DMS 273 treated with DMSO at 0.1 percent for 48 hours (cell line): ENCODE measurements at regions not wholly inside any gene's neighbourhood (a gene's known extent, or its start where the extent isn't known, plus 50 kb on each side); places are given as distances from the start of the nearest gene placed in this dataset.
"Not testable (repeated sequence)": the region's sequence is repeated elsewhere in the genome, so short reads cannot be mapped to it uniquely, and the experiment has no call there.

Source experiments
- DNase-seq: peaks from one replicate; lab custom pipeline; 2025; lab: John Stamatoyannopoulos, UW

- no peak for DNase-seq
Observed at GRCh38 chr20:56689318-56689717, 60.2 kb downstream of the TFAP2C start.

- no peak for DNase-seq
Observed at GRCh38 chr20:56689852-56690485, 60.9 kb downstream of the TFAP2C start.

- no peak for DNase-seq
Observed at GRCh38 chr20:56690531-56691175, 61.5 kb downstream of the TFAP2C start.

- DNase-seq, result no peak
Observed at GRCh38 chr20:56691325-56691998, 62.4 kb downstream of the TFAP2C start.

GRCh38 chr20:56693217-56693616 lies 64.1 kb downstream of the TFAP2C start:
- DNase-seq, result no peak

- DNase-seq, result no peak
Observed at GRCh38 chr20:56697476-56697875, 68.4 kb downstream of the TFAP2C start.

- no peak for DNase-seq
Observed at GRCh38 chr20:56698297-56698696, 69.2 kb downstream of the TFAP2C start.

- DNase-seq, result no peak
Observed at GRCh38 chr20:56698749-56699148, 69.6 kb downstream of the TFAP2C start.

GRCh38 chr20:56702931-56703840 lies 74.1 kb downstream of the TFAP2C start:
- DNase-seq, result no peak

- no peak for DNase-seq
Observed at GRCh38 chr20:56706867-56707360, 77.8 kb downstream of the TFAP2C start.

GRCh38 chr20:56708991-56709390 lies 79.9 kb downstream of the TFAP2C start:
- no peak for DNase-seq

- no peak for DNase-seq
Observed at GRCh38 chr20:56710125-56710524, 81.0 kb downstream of the TFAP2C start.

GRCh38 chr20:56710577-56710976 lies 81.5 kb downstream of the TFAP2C start:
- not testable (repeated sequence) for DNase-seq

- DNase-seq, result no peak
Observed at GRCh38 chr20:56711018-56711417, 81.9 kb downstream of the TFAP2C start.

GRCh38 chr20:56715309-56715708 lies 86.2 kb downstream of the TFAP2C start:
- DNase-seq, result no peak

GRCh38 chr20:56715902-56716519 lies 86.9 kb downstream of the TFAP2C start:
- no peak for DNase-seq

GRCh38 chr20:56716806-56717205 lies 87.7 kb downstream of the TFAP2C start:
- no peak for DNase-seq

- no peak for DNase-seq
Observed at GRCh38 chr20:56718816-56719215, 89.7 kb downstream of the TFAP2C start.

- DNase-seq, result no peak
Observed at GRCh38 chr20:56720620-56721213, 91.6 kb downstream of the TFAP2C start.

- DNase-seq, result no peak
Observed at GRCh38 chr20:56722042-56722441, 92.9 kb downstream of the TFAP2C start.

GRCh38 chr20:56723331-56723730 lies 94.2 kb downstream of the TFAP2C start:
- no peak for DNase-seq
